ENCODE measurements at regions not wholly inside any gene's neighbourhood (a gene's known extent, or its start where the extent isn't known, plus 50 kb on each side); places are given as distances from the start of the nearest gene placed in this dataset.

DNA sequence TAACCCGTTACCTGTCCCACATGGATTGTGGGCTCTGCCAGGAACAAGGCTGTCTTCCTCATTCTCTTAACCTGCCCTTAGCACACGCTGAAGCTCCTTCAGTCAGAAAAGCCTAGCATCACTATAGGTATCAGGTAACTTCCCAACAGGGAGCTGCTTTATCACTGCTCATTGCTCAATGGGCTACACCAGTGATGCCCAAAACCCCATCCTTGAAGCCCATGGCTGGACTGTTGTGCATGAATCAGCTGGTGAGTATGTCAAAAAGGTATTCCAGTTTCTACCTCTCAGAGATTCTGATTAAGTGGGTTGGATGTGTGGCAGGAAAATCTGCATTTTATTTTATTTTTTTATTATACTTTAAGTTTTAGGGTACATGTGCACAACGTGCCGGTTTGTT lies 362.2 kb downstream of the LRATD1 start:
- peaks cover 5% of the 10 kb centered on the region; the same call in 2 of the 3 replicates for H3K4me1 Mint-ChIP-seq
- H3K27me3 Mint-ChIP-seq (ENCODE audit: insufficient read depth, low read depth, poor library complexity): peaks cover 3% of the 10 kb centered on the region
- no peaks in the 10 kb centered on the region for H3K36me3 Mint-ChIP-seq (ENCODE audit: low read depth)
- H3K4me1 ChIP-seq (ENCODE audit: insufficient read depth): no peaks in the 10 kb centered on the region
- no peak overlapping the region for H2AFZ ChIP-seq
- H3K27ac Mint-ChIP-seq: no peak overlapping the region
- H3K27me3 ChIP-seq (ENCODE audit: insufficient read depth): no peaks in the 10 kb centered on the region
- no peaks in the 10 kb centered on the region for H3K79me2 ChIP-seq (replicated peaks; ENCODE audit: insufficient read depth)
- no peak overlapping the region for H3K4me3 Mint-ChIP-seq
- ATAC-seq (no peak; the same call in 2 of the 3 replicates), DNase-seq (ENCODE audit: low spot score) (no peak)
- no peak overlapping the region for H3K4me2 ChIP-seq
- no peak overlapping the region for H3K4me3 ChIP-seq
- no peaks in the 10 kb centered on the region for H4K20me1 ChIP-seq (replicated peaks; ENCODE audit: insufficient read depth)
- H3K9me3 Mint-ChIP-seq: no peaks in the 10 kb centered on the region; the same call in 2 of the 3 replicates
- no peaks in the 10 kb centered on the region for H3F3A ChIP-seq (replicated peaks; ENCODE audit: low read depth)
- TF ChIP-seq ZNF114 (CRISPR knock-in tag; IDR thresholded peaks at IDR 0.05) (no peak), CTCF (conservative IDR thresholded peaks at IDR 0.05; ENCODE audit: low read depth in 2 of 2) (no peak), EZH2phosphoT487 (IDR thresholded peaks at IDR 0.05; ENCODE audit: unreplicated experiment) (no peak), CREB1 (CRISPR knock-in tag; IDR thresholded peaks at IDR 0.05; ENCODE audit: low read depth) (no peak), ZNF331 (CRISPR knock-in tag; IDR thresholded peaks at IDR 0.05; ENCODE audit: low read depth) (no peak), STAT1 (IDR thresholded peaks at IDR 0.05; ENCODE audit: unreplicated experiment) (no peak), POLR2AphosphoS5 (IDR thresholded peaks at IDR 0.05; ENCODE audit: low read depth) (no peak), EZH2 (IDR thresholded peaks at IDR 0.05; ENCODE audit: low read depth, unreplicated experiment) (no peak), ETS1 (IDR thresholded peaks at IDR 0.05) (no peak)
- TF ChIP-seq, protein P1, sequence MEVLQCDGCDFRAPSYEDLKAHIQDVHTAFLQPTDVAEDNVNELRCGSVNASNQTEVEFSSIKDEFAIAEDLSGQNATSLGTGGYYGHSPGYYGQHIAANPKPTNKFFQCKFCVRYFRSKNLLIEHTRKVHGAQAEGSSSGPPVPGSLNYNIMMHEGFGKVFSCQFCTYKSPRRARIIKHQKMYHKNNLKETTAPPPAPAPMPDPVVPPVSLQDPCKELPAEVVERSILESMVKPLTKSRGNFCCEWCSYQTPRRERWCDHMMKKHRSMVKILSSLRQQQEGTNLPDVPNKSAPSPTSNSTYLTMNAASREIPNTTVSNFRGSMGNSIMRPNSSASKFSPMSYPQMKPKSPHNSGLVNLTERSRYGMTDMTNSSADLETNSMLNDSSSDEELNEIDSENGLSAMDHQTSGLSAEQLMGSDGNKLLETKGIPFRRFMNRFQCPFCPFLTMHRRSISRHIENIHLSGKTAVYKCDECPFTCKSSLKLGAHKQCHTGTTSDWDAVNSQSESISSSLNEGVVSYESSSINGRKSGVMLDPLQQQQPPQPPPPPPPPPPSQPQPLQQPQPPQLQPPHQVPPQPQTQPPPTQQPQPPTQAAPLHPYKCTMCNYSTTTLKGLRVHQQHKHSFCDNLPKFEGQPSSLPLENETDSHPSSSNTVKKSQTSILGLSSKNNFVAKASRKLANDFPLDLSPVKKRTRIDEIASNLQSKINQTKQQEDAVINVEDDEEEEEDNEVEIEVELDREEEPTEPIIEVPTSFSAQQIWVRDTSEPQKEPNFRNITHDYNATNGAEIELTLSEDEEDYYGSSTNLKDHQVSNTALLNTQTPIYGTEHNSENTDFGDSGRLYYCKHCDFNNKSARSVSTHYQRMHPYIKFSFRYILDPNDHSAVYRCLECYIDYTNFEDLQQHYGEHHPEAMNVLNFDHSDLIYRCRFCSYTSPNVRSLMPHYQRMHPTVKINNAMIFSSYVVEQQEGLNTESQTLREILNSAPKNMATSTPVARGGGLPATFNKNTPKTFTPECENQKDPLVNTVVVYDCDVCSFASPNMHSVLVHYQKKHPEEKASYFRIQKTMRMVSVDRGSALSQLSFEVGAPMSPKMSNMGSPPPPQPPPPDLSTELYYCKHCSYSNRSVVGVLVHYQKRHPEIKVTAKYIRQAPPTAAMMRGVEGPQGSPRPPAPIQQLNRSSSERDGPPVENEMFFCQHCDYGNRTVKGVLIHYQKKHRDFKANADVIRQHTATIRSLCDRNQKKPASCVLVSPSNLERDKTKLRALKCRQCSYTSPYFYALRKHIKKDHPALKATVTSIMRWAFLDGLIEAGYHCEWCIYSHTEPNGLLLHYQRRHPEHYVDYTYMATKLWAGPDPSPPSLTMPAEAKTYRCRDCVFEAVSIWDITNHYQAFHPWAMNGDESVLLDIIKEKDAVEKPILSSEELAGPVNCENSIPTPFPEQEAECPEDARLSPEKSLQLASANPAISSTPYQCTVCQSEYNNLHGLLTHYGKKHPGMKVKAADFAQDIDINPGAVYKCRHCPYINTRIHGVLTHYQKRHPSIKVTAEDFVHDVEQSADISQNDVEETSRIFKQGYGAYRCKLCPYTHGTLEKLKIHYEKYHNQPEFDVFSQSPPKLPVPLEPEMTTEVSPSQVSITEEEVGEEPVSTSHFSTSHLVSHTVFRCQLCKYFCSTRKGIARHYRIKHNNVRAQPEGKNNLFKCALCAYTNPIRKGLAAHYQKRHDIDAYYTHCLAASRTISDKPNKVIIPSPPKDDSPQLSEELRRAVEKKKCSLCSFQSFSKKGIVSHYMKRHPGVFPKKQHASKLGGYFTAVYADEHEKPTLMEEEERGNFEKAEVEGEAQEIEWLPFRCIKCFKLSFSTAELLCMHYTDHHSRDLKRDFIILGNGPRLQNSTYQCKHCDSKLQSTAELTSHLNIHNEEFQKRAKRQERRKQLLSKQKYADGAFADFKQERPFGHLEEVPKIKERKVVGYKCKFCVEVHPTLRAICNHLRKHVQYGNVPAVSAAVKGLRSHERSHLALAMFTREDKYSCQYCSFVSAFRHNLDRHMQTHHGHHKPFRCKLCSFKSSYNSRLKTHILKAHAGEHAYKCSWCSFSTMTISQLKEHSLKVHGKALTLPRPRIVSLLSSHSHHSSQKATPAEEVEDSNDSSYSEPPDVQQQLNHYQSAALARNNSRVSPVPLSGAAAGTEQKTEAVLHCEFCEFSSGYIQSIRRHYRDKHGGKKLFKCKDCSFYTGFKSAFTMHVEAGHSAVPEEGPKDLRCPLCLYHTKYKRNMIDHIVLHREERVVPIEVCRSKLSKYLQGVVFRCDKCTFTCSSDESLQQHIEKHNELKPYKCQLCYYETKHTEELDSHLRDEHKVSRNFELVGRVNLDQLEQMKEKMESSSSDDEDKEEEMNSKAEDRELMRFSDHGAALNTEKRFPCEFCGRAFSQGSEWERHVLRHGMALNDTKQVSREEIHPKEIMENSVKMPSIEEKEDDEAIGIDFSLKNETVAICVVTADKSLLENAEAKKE (CRISPR knock-in tag; IDR thresholded peaks at IDR 0.05): no peak
- H3K36me3 ChIP-seq (ENCODE audit: insufficient read depth): no peaks in the 10 kb centered on the region
- H3K27ac ChIP-seq (ENCODE audit: low read depth): no peak overlapping the region
- peaks cover 17% of the 10 kb centered on the region for H3K9me2 ChIP-seq (ENCODE audit: insufficient read depth)

Measured in GM23338 (cell line).